Stimulated activated CD4-positive, alpha-beta T cell treated with anti-CD3 and anti-CD28 coated beads, Interleukin-1b, Interleukin-23, amount 100 ng/mL, for 24 hours (primary cell): ENCODE measurements at regions not wholly inside any gene's neighbourhood (a gene's known extent, or its start where the extent isn't known, plus 50 kb on each side); places are given as distances from the start of the nearest gene placed in this dataset.
"Not testable (repeated sequence)": the region's sequence is repeated elsewhere in the genome, so short reads cannot be mapped to it uniquely, and the experiment has no call there.

ENCODE experiments used
- DNase-seq, 4 experiments: peaks; one replicate each; pipeline ENCODE4 v3.0.0-alpha.2; 2020; ENCODE audit warnings: low read depth in 4 of 4, low spot score in 1 of 4

GRCh38 chr9:113739605-113740507, 136.3 kb upstream of the ZNF618 start:
- not testable (repeated sequence) for DNase-seq

- not testable (repeated sequence) for DNase-seq
These were observed 135.3 kb upstream of the ZNF618 start for GRCh38 chr9:113740508-113741500.

- no peak for DNase-seq
These were observed 133.9 kb upstream of the ZNF618 start for GRCh38 chr9:113741886-113742854.

GRCh38 chr9:113742878-113743277, 133.2 kb upstream of the ZNF618 start:
- no peak for DNase-seq

GRCh38 chr9:113746486-113746885, 129.6 kb upstream of the ZNF618 start:
- no peak for DNase-seq

- no peak for DNase-seq
These were observed 128.0 kb upstream of the ZNF618 start for GRCh38 chr9:113748135-113748534.

GRCh38 chr9:113753398-113754119, 122.5 kb upstream of the ZNF618 start:
- no peak for DNase-seq

GRCh38 chr9:113754739-113755138, 121.4 kb upstream of the ZNF618 start:
- no peak for DNase-seq

GRCh38 chr9:113755433-113755832, 120.7 kb upstream of the ZNF618 start:
- no peak for DNase-seq

- DNase-seq: no peak
These were observed 119.5 kb upstream of the ZNF618 start for GRCh38 chr9:113756476-113757192.

- no peak for DNase-seq
These were observed 112.7 kb upstream of the ZNF618 start for GRCh38 chr9:113763429-113763828.

GRCh38 chr9:113764572-113764971, 111.5 kb upstream of the ZNF618 start:
- no peak for DNase-seq

GRCh38 chr9:113769412-113769811, 106.7 kb upstream of the ZNF618 start:
- no peak for DNase-seq

- DNase-seq: no peak
These were observed 105.7 kb upstream of the ZNF618 start for GRCh38 chr9:113770396-113770795.

- no peak for DNase-seq
These were observed 104.9 kb upstream of the ZNF618 start for GRCh38 chr9:113771199-113771598.

- DNase-seq: no peak
These were observed 103.8 kb upstream of the ZNF618 start for GRCh38 chr9:113772121-113772810.

- DNase-seq: no peak
These were observed 101.1 kb upstream of the ZNF618 start for GRCh38 chr9:113774963-113775362.

- no peak for DNase-seq
These were observed 100.4 kb upstream of the ZNF618 start for GRCh38 chr9:113775749-113776148.

GRCh38 chr9:113776194-113776593, 99.9 kb upstream of the ZNF618 start:
- no peak for DNase-seq
